Cardiac muscle cell (in vitro differentiated cells and primary cell): ENCODE measurements at regions not wholly inside any gene's neighbourhood (a gene's known extent, or its start where the extent isn't known, plus 50 kb on each side); places are given as distances from the start of the nearest gene placed in this dataset.

Experiments used
- DNase-seq, 2 donors: peaks; one replicate each; pipeline versions ENCODE4 v3.0.0 to v3.0.0-alpha.2; 2010 to 2017; ENCODE audit warnings: low read depth in 1 of 2, low spot score in 1 of 2
- H3K27ac ChIP-seq: fragments of 200-600 bp; sonication (generic); 2 replicates; pipeline ENCODE4 v1.5.1; 2016
- H3K27me3 ChIP-seq: fragments of 200-600 bp; sonication (generic); 2 replicates; pipeline ENCODE4 v1.6.0; 2016; ENCODE audit warnings: control low read depth
- H3K36me3 ChIP-seq: fragments of 200-600 bp; sonication (generic); 2 replicates; pipeline ENCODE4 v1.5.1; 2016; ENCODE audit warnings: control low read depth
- H3K4me1 ChIP-seq: fragments of 200-600 bp; sonication (generic); 2 replicates; pipeline ENCODE4 v1.8.1; 2017; ENCODE audit warnings: low read depth, mild to moderate bottlenecking, mixed run types
- H3K4me3 ChIP-seq: fragments of 200-600 bp; sonication (generic); 2 replicates; pipeline ENCODE4 v1.5.1; 2016; ENCODE audit warnings: mild to moderate bottlenecking
- H3K9me3 ChIP-seq: fragments of 200-600 bp; sonication (generic); 2 replicates; pipeline ENCODE4 v1.5.1; 2017; ENCODE audit warnings: low read depth, mild to moderate bottlenecking, control low read depth
- CTCF ChIP-seq: IDR thresholded peaks from 2 replicates; pipeline ENCODE4 v1.5.1; 2012; ENCODE audit warnings: low read depth, mild to moderate bottlenecking, low read length

DNA sequence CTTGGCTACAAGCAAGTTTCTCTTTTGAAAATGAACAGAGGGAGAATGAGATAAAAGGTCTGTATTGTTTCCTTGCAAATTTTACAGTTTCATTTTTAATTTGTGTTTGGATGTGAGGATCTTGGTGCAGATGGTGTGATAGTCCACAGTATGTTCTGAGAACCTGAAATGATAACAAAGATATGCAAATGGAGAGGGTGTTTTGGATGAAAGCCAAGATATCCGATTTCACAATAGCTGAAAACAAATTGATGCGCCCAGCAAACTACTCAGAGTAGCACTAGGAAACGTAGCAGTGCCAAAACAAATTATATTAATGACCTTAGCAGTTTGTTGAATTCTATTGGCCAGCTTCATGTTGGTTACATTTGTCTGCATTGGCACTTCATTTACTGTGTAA is 683.5 kb downstream of the TMEM182 start:
- DNase-seq: peak in 1 of 2 donors; percentile 0
- H3K27me3 ChIP-seq: no peaks in the 10 kb centered on the region
- no peaks in the 10 kb centered on the region for H3K4me1 ChIP-seq
- H3K9me3 ChIP-seq: no peaks in the 10 kb centered on the region
- H3K27ac ChIP-seq: no peak overlapping the region
- TF ChIP-seq CTCF: no peak
- no peak overlapping the region for H3K4me3 ChIP-seq
- H3K36me3 ChIP-seq: no peaks in the 10 kb centered on the region

GRCh38 chr2:103448495-103448894 is 686.7 kb downstream of the TMEM182 start:
- no peaks in the 10 kb centered on the region for H3K36me3 ChIP-seq
- no peak for TF ChIP-seq CTCF
- peak in 1 of 2 donors; percentile 8 for DNase-seq
- H3K4me3 ChIP-seq: no peak overlapping the region
- H3K4me1 ChIP-seq: no peaks in the 10 kb centered on the region
- no peaks in the 10 kb centered on the region for H3K27me3 ChIP-seq
- no peaks in the 10 kb centered on the region for H3K9me3 ChIP-seq
- H3K27ac ChIP-seq: no peak overlapping the region

DNA sequence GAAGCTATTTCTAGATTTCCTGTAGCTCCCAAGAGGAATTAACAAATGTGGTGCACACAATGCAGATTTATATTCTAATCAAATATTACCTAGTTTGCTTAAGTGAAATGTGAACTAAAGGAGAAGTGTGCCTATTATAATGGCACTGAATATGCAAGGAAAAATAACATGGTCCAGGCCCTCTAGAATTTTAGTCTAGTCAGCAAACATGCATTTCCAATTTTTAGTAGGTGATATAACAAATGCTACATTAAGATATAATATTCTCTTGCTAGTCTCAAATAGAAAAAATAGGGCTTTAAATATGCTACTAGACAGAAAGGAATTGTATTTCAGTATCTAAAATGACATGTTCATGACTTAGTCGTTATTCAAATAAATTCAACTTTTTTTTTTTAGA is 689.5 kb downstream of the TMEM182 start:
- Histone ChIP-seq H3K4me1 (no peaks in the 10 kb centered on the region), H3K27me3 (no peaks in the 10 kb centered on the region), H3K4me3 (no peak overlapping the region), H3K27ac (no peak overlapping the region), H3K9me3 (no peaks in the 10 kb centered on the region), H3K36me3 (no peaks in the 10 kb centered on the region)
- TF ChIP-seq CTCF: no peak
- DNase-seq: no peak

DNA sequence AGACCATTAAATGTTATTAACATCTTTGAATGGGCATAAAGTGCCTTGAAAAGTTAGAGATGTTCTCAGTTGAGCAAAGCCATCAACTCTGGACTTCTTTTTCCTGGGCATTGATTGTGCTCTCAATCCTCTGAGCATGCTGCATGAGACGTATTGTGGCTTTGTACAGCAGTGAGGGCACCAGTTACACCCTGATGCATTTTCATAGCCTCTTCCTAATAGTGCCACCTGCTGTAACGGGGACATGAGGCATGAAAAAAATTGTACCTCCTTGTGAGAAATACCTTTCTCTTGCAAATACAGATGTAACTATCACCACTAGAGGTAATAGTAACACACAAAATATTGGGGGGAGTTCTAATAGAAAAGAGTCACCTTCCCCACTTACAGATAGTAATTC is 697.5 kb downstream of the TMEM182 start:
- no peaks in the 10 kb centered on the region for H3K27me3 ChIP-seq
- no peak overlapping the region for H3K27ac ChIP-seq
- no peak overlapping the region for H3K4me3 ChIP-seq
- H3K4me1 ChIP-seq: no peaks in the 10 kb centered on the region
- TF ChIP-seq CTCF: no peak
- no peaks in the 10 kb centered on the region for H3K9me3 ChIP-seq
- DNase-seq: peak in 1 of 2 donors; percentile 2
- no peaks in the 10 kb centered on the region for H3K36me3 ChIP-seq

DNA sequence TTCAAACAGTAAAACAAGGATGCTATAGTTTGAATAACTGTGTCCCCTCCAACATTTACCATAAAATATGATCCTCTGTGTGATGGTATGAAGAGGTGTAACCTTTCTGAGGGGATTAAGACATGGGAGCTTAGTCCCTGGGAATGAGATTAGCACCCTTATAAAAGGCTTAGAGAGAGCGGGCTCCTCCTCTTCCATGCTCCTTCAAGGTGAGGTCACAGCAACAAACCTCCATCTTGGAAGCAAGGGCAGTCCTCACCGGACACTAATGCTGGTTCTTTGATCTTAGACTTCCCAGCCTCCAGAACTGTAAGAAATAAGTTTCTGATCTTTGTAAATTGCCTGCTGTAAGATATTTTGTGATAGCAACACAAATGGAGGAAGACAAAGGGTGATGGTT is 700.3 kb downstream of the TMEM182 start:
- TF ChIP-seq CTCF: no peak
- H3K4me3 ChIP-seq: no peak overlapping the region
- no peaks in the 10 kb centered on the region for H3K27me3 ChIP-seq
- no peaks in the 10 kb centered on the region for H3K4me1 ChIP-seq
- no peak for DNase-seq
- H3K9me3 ChIP-seq: no peaks in the 10 kb centered on the region
- H3K36me3 ChIP-seq: no peaks in the 10 kb centered on the region
- H3K27ac ChIP-seq: no peak overlapping the region

DNA sequence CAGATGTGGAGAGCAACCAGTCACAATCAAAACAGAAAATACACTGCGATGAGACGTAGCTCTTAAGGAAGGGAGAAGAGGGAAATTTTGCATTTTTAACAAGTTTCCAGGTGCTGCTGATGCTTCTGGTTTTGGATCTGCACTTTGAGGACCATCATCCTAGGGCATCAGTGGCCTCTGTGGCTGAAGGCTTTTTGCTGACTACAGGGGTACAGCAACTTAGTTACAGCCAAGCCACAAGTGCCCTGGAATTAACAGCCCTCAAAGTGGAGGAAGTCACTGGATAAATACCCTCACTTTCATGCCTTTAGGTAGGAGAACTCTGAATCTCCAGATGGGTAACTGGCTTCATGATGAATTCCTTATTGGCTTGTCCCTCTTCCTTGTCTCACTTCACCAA is 700.9 kb downstream of the TMEM182 start:
- Histone ChIP-seq H3K9me3 (no peaks in the 10 kb centered on the region), H3K27me3 (no peaks in the 10 kb centered on the region), H3K4me1 (no peaks in the 10 kb centered on the region), H3K36me3 (no peaks in the 10 kb centered on the region), H3K27ac (no peak overlapping the region), H3K4me3 (no peak overlapping the region)
- DNase-seq: no peak
- TF ChIP-seq CTCF: no peak
